K562 (cell line): ENCODE measurements at regions not wholly inside any gene's neighbourhood (a gene's known extent, or its start where the extent isn't known, plus 50 kb on each side); places are given as distances from the start of the nearest gene placed in this dataset.

Experiments
- ATAC-seq: fragments of 200-7000 bp; cut with Tn5 transposase; 3 replicates; pipeline ENCODE4 v1.9.1; 2020; ENCODE audit warnings: moderate library complexity
- BruUV-seq: library from RNA; stranded (reverse); fragments of 400-500 nt; replicated peaks from 2 replicates; lab custom pipeline; 2021; lab: Mats Ljungman, UMichigan
- CTCF ChIA-PET: fragments of 300-600 bp; formaldehyde crosslinking; extraction: SDS; loops from one replicate; lab custom pipeline; 2021; ENCODE audit warnings: low intra/inter-chr PET ratio; lab: Yijun Ruan, JAX
- POLR2A ChIA-PET: fragments of 300-600, 350-650 bp; sonication (Branson Sonifier 250); formaldehyde crosslinking; extraction: SDS; loops from one replicate; lab custom pipeline; 2021; ENCODE audit warnings: antibody characterized with exemption, inconsistent platforms; lab: Yijun Ruan, JAX
- DNase-seq, 4 experiments: peaks; one replicate each; pipeline versions ENCODE4 v3.0.0 to v3.0.0-alpha.2; 2011 to 2018; ENCODE audit warnings: low spot score in 3 of 4, mixed read lengths in 3 of 4; ENCODE audit errors: extremely low read depth in 1 of 4
- FAIRE-seq: peaks from 2 replicates; lab custom pipeline; 2011; peaks lifted over from hg19 to GRCh38; lab: Jason Lieb, UNC
- H2AFZ ChIP-seq: 2 replicates; pipeline ENCODE4 v1.6.0; 2011; ENCODE audit warnings: low read depth, low read length, control low read depth, inconsistent platforms
- H3K27ac ChIP-seq: fragments of 200-600 bp; 3 replicates; pipeline ENCODE4 v1.8.0; 2011; ENCODE audit warnings: low read depth, mild to moderate bottlenecking, control low read depth, inconsistent platforms, low read length, moderate library complexity, mixed read lengths; ENCODE audit errors: extremely low read depth
- H3K27me3 ChIP-seq, 2 experiments: fragments of 300-600 bp in 1 of 2; 2 replicates in 1 of 2; 3 replicates in 1 of 2; pipeline versions ENCODE4 v1.6.0 to v1.8.0; 2011; ENCODE audit warnings: inconsistent platforms in 2 of 2, low read length in 2 of 2, mild to moderate bottlenecking in 1 of 2, mixed read lengths in 1 of 2, moderate library complexity in 1 of 2; ENCODE audit not compliant: control insufficient read depth in 2 of 2, insufficient read depth in 2 of 2
- H3K36me3 ChIP-seq: fragments of 300-600 bp; 3 replicates; pipeline ENCODE4 v1.8.0; 2011; ENCODE audit warnings: mild to moderate bottlenecking, low read length, inconsistent platforms; ENCODE audit not compliant: control insufficient read depth, insufficient read depth
- H3K4me1 ChIP-seq, 2 experiments: fragments of 200-600 bp in 1 of 2; replicated peaks in 1 of 2; 2 replicates in 1 of 2; 3 replicates in 1 of 2; pipeline versions ENCODE4 v1.5.1 to v1.8.0; 2011; ENCODE audit warnings: inconsistent platforms in 2 of 2, low read length in 2 of 2, mild to moderate bottlenecking in 1 of 2, mixed read lengths in 1 of 2, moderate library complexity in 1 of 2; ENCODE audit not compliant: control insufficient read depth in 2 of 2, insufficient read depth in 2 of 2
- H3K4me2 ChIP-seq: 2 replicates; pipeline ENCODE4 v1.6.1; 2011; ENCODE audit warnings: low read length, control low read depth, inconsistent platforms, mixed read lengths; ENCODE audit not compliant: insufficient read depth
- H3K4me3 ChIP-seq: fragments of 200-600 bp; sonication (generic), shearing (Covaris generic); 2 replicates; pipeline ENCODE4 v1.5.1; 2016; ENCODE audit warnings: control low read depth, inconsistent platforms
- H3K79me2 ChIP-seq: fragments of 200-600 bp; 3 replicates; pipeline ENCODE4 v1.8.0; 2011; ENCODE audit warnings: low read length, inconsistent platforms; ENCODE audit not compliant: control insufficient read depth, insufficient read depth
- H3K9ac ChIP-seq, 2 experiments: 2 replicates each; pipeline versions ENCODE4 v1.6.0 to v1.6.1; 2011; ENCODE audit warnings: low read depth in 2 of 2, low read length in 2 of 2, control low read depth in 1 of 2, inconsistent platforms in 1 of 2, mild to moderate bottlenecking in 1 of 2, mixed read lengths in 1 of 2; ENCODE audit not compliant: insufficient read depth in 1 of 2
- H3K9me1 ChIP-seq: one replicate; pipeline ENCODE4 v1.6.0; 2011; ENCODE audit warnings: inconsistent platforms, mild to moderate bottlenecking, low read length, moderate library complexity; ENCODE audit not compliant: control insufficient read depth, insufficient read depth
- H3K9me3 ChIP-seq: replicated peaks from 2 replicates; pipeline ENCODE4 v1.5.1; 2011; ENCODE audit warnings: low read depth, low read length, inconsistent platforms; ENCODE audit not compliant: control insufficient read depth, insufficient read depth
- H4K20me1 ChIP-seq: replicated peaks from 2 replicates; pipeline ENCODE4 v1.6.1; 2011; ENCODE audit warnings: low read length, inconsistent platforms, mixed read lengths; ENCODE audit not compliant: control insufficient read depth, insufficient read depth
- HDAC2 ChIP-seq: fragments of 450-650 bp; IDR thresholded peaks from 2 replicates; pipeline ENCODE4 v1.6.1; 2016; ENCODE audit warnings: mild to moderate bottlenecking
- RFX1 ChIP-seq: fragments of 450-650 bp; IDR thresholded peaks from 2 replicates; pipeline ENCODE4 v1.6.1; 2016; ENCODE audit warnings: mild to moderate bottlenecking, moderate library complexity
- TEAD2 ChIP-seq: fragments of 450-650 bp; IDR thresholded peaks from 2 replicates; pipeline ENCODE4 v1.6.1; 2016; ENCODE audit warnings: missing genetic modification characterization, control low read depth, missing compliant biosample characterization
- WGBS: fragments of 100-300 bp; shearing (Covaris generic); methylation state at CpG from one replicate; pipeline ENCODE4 v1.1.6; 2016; ENCODE audit warnings: low coverage, mixed read lengths; ENCODE audit not compliant: insufficient coverage; ENCODE audit errors: missing lambda C conversion rate; 5-methylcytosine and 5-hydroxymethylcytosine counted together
- in situ Hi-C: fragments of 300-500 bp; cut with MboI; formaldehyde crosslinking; loops from 4 replicates; pipeline ENCODE4 v1.15.0; 2018; ENCODE audit warnings: inconsistent platforms, mixed read lengths
- intact Hi-C: fragments of 100-400 bp; cut with micrococcal nuclease; formaldehyde crosslinking; loops from 2 replicates; pipeline ENCODE4 v1.14.2; 2022
- TF ChIP-seq, protein P1 (sequence below): fragments of 250-450 bp; sonication (Bioruptor Pico); IDR thresholded peaks from 2 replicates; pipeline ENCODE4 v1.4.0; 2020; ENCODE audit warnings: mild to moderate bottlenecking, moderate library complexity
- TF ChIP-seq, protein P2 (sequence below): fragments of 450-650 bp; formaldehyde crosslinking; IDR thresholded peaks from 2 replicates; pipeline ENCODE4 v1.4.0; 2022; ENCODE audit warnings: mild to moderate bottlenecking, moderate library complexity

DNA sequence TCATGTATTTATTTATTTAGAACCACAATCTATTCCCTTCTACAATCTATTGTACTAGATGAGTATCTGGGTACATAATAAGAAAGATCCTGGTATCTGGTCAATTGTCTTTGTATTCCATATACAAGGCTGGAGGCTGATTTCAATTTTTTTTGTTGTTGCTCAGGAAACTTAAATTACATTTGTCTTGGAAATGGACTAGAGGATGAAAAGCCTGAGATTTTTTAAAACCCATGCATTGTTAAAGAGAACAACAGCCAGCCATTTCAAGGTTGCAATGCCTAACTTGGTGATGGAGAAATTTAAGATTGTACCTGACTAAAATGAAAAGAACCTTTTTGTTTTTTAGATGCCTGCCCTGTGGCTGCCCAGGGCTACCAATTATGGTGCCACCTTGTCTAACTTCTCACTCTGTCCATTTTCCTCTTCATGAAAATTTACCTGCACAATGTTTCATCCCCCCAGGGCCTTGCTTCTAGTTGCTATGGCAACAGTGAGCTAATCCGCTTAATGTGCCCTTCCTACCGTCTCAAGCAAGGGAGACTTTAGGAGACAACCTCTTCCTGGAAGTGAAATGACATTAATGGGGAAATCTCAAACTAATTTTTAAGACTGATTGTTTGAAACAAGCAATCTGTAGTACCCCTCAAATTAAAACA lies 203.7 kb upstream of the PHYHIPL start:
- 0% methylated on average over 2 of the region's 2 CpGs for WGBS
- ATAC-seq (no peak), FAIRE-seq (no peak), DNase-seq (no peak)
- Histone ChIP-seq H3K4me3 (no peak overlapping the region), H3K9ac (no peak overlapping the region), H3K79me2 (no peaks in the 10 kb centered on the region), H3K9me3 (no peaks in the 10 kb centered on the region; the same call in 1 of the 2 replicates), H4K20me1 (no peaks in the 10 kb centered on the region), H3K9me1 (no peaks in the 10 kb centered on the region), H3K27ac (no peak overlapping the region), H3K27me3 (no peaks in the 10 kb centered on the region), H3K4me1 (no peaks in the 10 kb centered on the region), H2AFZ (no peak overlapping the region), H3K36me3 (no peaks in the 10 kb centered on the region), H3K4me2 (no peak overlapping the region)
- intact Hi-C loops, result no loop called here
- BruUV-seq, result no TSS peak
- in situ Hi-C loops, result loop anchor here (25.0 kb wide), 1 partner anchor 840 kb away; no protein-coding TSS in a partner anchor
- ChIA-PET CTCF (no interaction called here), POLR2A (no interaction called here)
- TF ChIP-seq, protein P1, sequence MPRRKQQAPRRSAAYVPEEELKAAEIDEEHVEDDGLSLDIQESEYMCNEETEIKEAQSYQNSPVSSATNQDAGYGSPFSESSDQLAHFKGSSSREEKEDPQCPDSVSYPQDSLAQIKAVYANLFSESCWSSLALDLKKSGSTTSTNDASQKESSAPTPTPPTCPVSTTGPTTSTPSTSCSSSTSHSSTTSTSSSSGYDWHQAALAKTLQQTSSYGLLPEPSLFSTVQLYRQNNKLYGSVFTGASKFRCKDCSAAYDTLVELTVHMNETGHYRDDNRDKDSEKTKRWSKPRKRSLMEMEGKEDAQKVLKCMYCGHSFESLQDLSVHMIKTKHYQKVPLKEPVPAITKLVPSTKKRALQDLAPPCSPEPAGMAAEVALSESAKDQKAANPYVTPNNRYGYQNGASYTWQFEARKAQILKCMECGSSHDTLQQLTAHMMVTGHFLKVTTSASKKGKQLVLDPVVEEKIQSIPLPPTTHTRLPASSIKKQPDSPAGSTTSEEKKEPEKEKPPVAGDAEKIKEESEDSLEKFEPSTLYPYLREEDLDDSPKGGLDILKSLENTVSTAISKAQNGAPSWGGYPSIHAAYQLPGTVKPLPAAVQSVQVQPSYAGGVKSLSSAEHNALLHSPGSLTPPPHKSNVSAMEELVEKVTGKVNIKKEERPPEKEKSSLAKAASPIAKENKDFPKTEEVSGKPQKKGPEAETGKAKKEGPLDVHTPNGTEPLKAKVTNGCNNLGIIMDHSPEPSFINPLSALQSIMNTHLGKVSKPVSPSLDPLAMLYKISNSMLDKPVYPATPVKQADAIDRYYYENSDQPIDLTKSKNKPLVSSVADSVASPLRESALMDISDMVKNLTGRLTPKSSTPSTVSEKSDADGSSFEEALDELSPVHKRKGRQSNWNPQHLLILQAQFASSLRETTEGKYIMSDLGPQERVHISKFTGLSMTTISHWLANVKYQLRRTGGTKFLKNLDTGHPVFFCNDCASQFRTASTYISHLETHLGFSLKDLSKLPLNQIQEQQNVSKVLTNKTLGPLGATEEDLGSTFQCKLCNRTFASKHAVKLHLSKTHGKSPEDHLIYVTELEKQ (CRISPR knock-in tag), result no peak
- TF ChIP-seq, protein P2, sequence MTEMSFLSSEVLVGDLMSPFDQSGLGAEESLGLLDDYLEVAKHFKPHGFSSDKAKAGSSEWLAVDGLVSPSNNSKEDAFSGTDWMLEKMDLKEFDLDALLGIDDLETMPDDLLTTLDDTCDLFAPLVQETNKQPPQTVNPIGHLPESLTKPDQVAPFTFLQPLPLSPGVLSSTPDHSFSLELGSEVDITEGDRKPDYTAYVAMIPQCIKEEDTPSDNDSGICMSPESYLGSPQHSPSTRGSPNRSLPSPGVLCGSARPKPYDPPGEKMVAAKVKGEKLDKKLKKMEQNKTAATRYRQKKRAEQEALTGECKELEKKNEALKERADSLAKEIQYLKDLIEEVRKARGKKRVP (CRISPR knock-in tag), result no peak
- TF ChIP-seq HDAC2, result no peak
- peak; percentile 57 for TF ChIP-seq RFX1
- no peak for TF ChIP-seq TEAD2 (tag)
